ENCODE measurements at regions not wholly inside any gene's neighbourhood (a gene's known extent, or its start where the extent isn't known, plus 50 kb on each side); places are given as distances from the start of the nearest gene placed in this dataset.

DNA sequence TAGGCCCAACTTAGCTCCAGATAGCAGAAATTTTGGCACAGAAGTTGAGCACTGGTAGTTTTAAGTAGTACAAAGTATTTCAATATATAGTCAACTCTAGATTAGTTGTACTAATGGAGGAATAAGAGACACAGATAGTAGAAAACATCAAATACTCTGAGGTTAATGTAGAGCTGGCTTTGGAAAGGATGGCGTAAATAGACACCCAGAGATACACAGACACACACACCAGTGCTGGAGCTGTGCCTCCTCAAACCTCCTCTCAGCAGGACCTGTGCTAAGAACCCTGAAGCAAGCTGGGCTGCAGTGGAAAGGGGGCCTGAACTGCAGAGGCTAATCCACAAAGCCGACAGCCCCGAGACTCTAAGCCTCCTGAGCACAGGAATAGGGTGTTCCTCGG is 67.0 kb upstream of the EDEM3 start:
- ChIA-PET POLR2A (ENCODE audit: unreplicated experiment) (no interaction called here), CTCF (no interaction called here)
- no peak overlapping the region for H3K4me3 ChIP-seq (ENCODE audit: low read length)
- H3K27ac ChIP-seq (ENCODE audit: low read length) = no peak overlapping the region
- no peaks in the 10 kb centered on the region for H3K9me3 ChIP-seq (ENCODE audit: low read length)
- no peaks in the 10 kb centered on the region for H3F3A ChIP-seq (ENCODE audit: low read length, unreplicated experiment)
- no peaks in the 10 kb centered on the region for H4K20me1 ChIP-seq (ENCODE audit: low read length)
- DNase-seq = no peak
- H3K9me2 ChIP-seq (replicated peaks; ENCODE audit: low read length) = no peaks in the 10 kb centered on the region
- H3K27me3 ChIP-seq (ENCODE audit: low read length) = no peaks in the 10 kb centered on the region
- H3K4me1 ChIP-seq (ENCODE audit: insufficient read depth, low read length) = no peaks in the 10 kb centered on the region
- H3K4me2 ChIP-seq (ENCODE audit: low read length) = no peak overlapping the region
- TF ChIP-seq EZH2phosphoT487 (IDR thresholded peaks at IDR 0.05; ENCODE audit: borderline replicate concordance, low read length) (no peak), EZH2 (IDR thresholded peaks at IDR 0.05; ENCODE audit: low read length, unreplicated experiment) (no peak)
- TF ChIP-seq, protein P1, sequence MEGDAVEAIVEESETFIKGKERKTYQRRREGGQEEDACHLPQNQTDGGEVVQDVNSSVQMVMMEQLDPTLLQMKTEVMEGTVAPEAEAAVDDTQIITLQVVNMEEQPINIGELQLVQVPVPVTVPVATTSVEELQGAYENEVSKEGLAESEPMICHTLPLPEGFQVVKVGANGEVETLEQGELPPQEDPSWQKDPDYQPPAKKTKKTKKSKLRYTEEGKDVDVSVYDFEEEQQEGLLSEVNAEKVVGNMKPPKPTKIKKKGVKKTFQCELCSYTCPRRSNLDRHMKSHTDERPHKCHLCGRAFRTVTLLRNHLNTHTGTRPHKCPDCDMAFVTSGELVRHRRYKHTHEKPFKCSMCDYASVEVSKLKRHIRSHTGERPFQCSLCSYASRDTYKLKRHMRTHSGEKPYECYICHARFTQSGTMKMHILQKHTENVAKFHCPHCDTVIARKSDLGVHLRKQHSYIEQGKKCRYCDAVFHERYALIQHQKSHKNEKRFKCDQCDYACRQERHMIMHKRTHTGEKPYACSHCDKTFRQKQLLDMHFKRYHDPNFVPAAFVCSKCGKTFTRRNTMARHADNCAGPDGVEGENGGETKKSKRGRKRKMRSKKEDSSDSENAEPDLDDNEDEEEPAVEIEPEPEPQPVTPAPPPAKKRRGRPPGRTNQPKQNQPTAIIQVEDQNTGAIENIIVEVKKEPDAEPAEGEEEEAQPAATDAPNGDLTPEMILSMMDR (conservative IDR thresholded peaks at IDR 0.05; ENCODE audit: low read depth, low read length) = no peak
- no peaks in the 10 kb centered on the region for H3K36me3 ChIP-seq (ENCODE audit: low read depth, low read length)
- no peak overlapping the region for H2AFZ ChIP-seq (ENCODE audit: low read length)
- BruUV-seq (replicated peaks) = no TSS peak
- ATAC-seq = no peak
- intact Hi-C loops (cut with micrococcal nuclease) = no loop called here
- no peak overlapping the region for H3K9ac ChIP-seq (ENCODE audit: low read length)
- no peaks in the 10 kb centered on the region for H3K79me2 ChIP-seq (ENCODE audit: low read length)

DNA sequence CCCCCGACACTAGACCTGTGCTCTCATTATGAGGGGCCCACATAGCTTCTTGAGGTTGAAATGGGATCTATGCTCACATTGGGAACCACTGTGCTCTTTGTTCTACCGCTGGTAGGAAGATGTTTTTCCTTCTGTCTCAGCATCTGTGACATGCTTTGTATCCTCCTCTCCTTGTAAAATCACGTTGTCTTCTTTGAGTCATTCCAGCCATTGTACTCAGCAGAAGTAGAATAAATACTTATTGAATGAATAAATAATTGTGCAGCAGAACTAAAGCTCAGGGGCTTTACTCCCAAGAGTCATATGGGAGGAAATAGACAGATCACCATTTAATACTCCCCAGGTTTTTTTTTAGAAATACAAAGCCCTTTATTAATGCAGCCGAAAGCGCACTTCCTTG is 66.3 kb upstream of the EDEM3 start:
- Histone ChIP-seq H3K9me2 (replicated peaks; ENCODE audit: low read length) (no peaks in the 10 kb centered on the region), H3K27ac (ENCODE audit: low read length) (no peak overlapping the region), H2AFZ (ENCODE audit: low read length) (no peak overlapping the region), H3K4me1 (ENCODE audit: insufficient read depth, low read length) (no peaks in the 10 kb centered on the region), H3K79me2 (ENCODE audit: low read length) (no peaks in the 10 kb centered on the region), H3K27me3 (ENCODE audit: low read length) (no peaks in the 10 kb centered on the region), H3F3A (ENCODE audit: low read length, unreplicated experiment) (no peaks in the 10 kb centered on the region), H3K9me3 (ENCODE audit: low read length) (no peaks in the 10 kb centered on the region), H3K4me2 (ENCODE audit: low read length) (no peak overlapping the region), H3K4me3 (ENCODE audit: low read length) (no peak overlapping the region), H3K9ac (ENCODE audit: low read length) (no peak overlapping the region), H4K20me1 (ENCODE audit: low read length) (no peaks in the 10 kb centered on the region), H3K36me3 (ENCODE audit: low read depth, low read length) (no peaks in the 10 kb centered on the region)
- CTCF ChIA-PET = no interaction called here
- no TSS peak for BruUV-seq (replicated peaks)
- intact Hi-C loops (cut with micrococcal nuclease) = no loop called here
- ATAC-seq (no peak), DNase-seq (no peak)
- TF ChIP-seq EZH2phosphoT487 (IDR thresholded peaks at IDR 0.05; ENCODE audit: borderline replicate concordance, low read length) (no peak), EZH2 (IDR thresholded peaks at IDR 0.05; ENCODE audit: low read length, unreplicated experiment) (no peak)
- TF ChIP-seq, protein P1 (conservative IDR thresholded peaks at IDR 0.05; ENCODE audit: low read depth, low read length) = no peak
- POLR2A ChIA-PET (ENCODE audit: unreplicated experiment) = no interaction called here

DNA sequence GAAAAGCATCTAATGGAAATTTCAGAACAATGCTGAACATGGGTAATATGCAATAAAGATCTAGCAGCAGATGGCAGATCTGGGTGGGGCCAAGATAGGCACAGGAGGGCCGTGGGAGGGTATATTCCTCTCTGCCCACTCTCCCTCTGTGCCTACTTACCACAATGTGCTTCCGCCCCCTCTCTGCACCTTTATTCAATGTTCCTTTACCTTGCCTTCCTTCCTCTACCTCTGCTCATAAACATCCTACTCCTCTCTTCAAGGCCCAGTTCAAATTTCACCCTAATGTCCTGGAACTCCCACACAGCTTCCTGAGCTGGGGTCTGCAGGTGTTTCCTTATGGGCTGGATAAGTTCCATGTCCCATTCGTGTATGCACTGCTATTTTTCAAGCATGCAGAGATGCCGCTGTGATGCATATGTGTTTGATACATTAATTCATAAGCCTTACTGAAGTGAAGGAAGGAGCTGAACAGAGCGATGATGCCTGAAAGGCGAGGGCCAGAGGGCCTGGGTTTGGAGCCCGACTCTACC is 65.6 kb upstream of the EDEM3 start:
- TF ChIP-seq, protein P1 (conservative IDR thresholded peaks at IDR 0.05; ENCODE audit: low read depth, low read length) = no peak
- TF ChIP-seq EZH2 (IDR thresholded peaks at IDR 0.05; ENCODE audit: low read length, unreplicated experiment) = no peak
- TF ChIP-seq EZH2phosphoT487 (IDR thresholded peaks at IDR 0.05; ENCODE audit: borderline replicate concordance, low read length) = no peak
- DNase-seq = no peak
- Histone ChIP-seq H3K27me3 (ENCODE audit: low read length) (no peaks in the 10 kb centered on the region), H3K9ac (ENCODE audit: low read length) (no peak overlapping the region), H4K20me1 (ENCODE audit: low read length) (no peaks in the 10 kb centered on the region), H3K4me3 (ENCODE audit: low read length) (no peak overlapping the region), H3K9me2 (replicated peaks; ENCODE audit: low read length) (no peaks in the 10 kb centered on the region), H3K4me1 (ENCODE audit: insufficient read depth, low read length) (no peaks in the 10 kb centered on the region), H3K79me2 (ENCODE audit: low read length) (no peaks in the 10 kb centered on the region), H3K36me3 (ENCODE audit: low read depth, low read length) (no peaks in the 10 kb centered on the region), H3K27ac (ENCODE audit: low read length) (no peak overlapping the region), H3F3A (ENCODE audit: low read length, unreplicated experiment) (no peaks in the 10 kb centered on the region), H2AFZ (ENCODE audit: low read length) (no peak overlapping the region), H3K9me3 (ENCODE audit: low read length) (no peaks in the 10 kb centered on the region), H3K4me2 (ENCODE audit: low read length) (no peak overlapping the region)
- POLR2A ChIA-PET (ENCODE audit: unreplicated experiment) = no interaction called here
- ATAC-seq = no peak
- intact Hi-C loops (cut with micrococcal nuclease) = no loop called here
- CTCF ChIA-PET = no interaction called here
- no TSS peak for BruUV-seq (replicated peaks)
